GM19397 (cell line): ENCODE measurements at regions not wholly inside any gene's neighbourhood (a gene's known extent, or its start where the extent isn't known, plus 50 kb on each side); places are given as distances from the start of the nearest gene placed in this dataset.
"Not testable (repeated sequence)": the region's sequence is repeated elsewhere in the genome, so short reads cannot be mapped to it uniquely, and the experiment has no call there.

Source experiments
- ATAC-seq: cut with Tn5 transposase; IDR thresholded peaks from one replicate; pipeline ENCODE4 v1.9.1; 2021; ENCODE audit warnings: mild to moderate bottlenecking, moderate library complexity; ENCODE audit not compliant: unreplicated experiment

GRCh38 chr6:26232306-26232939 is 132.6 kb upstream of the BTN3A2 start:
- ATAC-seq = no peak

- no peak for ATAC-seq
Measured at GRCh38 chr6:26232940-26233648, 131.9 kb upstream of the BTN3A2 start.

DNA sequence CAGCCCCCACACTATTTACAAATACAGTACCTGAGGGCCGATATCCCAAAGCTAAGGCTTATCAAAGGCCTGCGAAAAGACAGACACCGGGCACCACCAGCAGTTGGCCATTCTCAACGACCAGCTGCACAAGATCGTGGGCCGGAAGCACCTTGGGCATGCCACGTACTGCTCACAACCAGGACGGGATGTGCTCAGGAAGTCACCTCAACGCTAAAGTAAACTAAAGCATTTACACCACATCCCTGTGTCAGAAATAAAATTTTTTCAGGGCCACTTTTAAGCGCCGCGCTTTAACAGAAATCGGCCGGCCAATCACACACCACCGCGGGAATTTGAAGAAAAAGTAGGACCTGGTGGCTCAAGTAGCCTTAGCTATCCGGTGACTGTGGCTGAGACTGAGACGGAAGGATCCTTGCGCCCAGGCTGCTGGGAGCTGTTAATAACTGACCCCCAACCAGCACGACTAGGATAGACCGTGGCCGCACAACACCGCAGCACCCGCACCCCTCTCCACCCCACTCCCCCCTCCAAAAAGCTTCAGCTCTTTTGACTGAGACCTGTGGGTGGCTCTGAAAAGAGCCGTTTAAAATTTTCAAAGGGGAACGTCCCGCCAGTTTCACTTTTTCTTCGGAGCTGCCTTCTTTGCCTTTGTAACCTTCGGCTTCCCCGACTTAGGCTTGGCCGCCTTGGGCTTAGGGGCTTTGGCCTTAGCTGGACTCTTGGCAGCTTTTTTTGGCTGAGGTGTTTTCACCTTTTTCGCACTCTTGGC is 131.2 kb upstream of the BTN3A2 start:
- peak; percentile 33 for ATAC-seq

- peak; percentile 44 for ATAC-seq
Measured at GRCh38 chr6:26234421-26235301, 130.3 kb upstream of the BTN3A2 start.

- ATAC-seq = no peak
Measured at GRCh38 chr6:26235302-26235670, 129.7 kb upstream of the BTN3A2 start.

DNA sequence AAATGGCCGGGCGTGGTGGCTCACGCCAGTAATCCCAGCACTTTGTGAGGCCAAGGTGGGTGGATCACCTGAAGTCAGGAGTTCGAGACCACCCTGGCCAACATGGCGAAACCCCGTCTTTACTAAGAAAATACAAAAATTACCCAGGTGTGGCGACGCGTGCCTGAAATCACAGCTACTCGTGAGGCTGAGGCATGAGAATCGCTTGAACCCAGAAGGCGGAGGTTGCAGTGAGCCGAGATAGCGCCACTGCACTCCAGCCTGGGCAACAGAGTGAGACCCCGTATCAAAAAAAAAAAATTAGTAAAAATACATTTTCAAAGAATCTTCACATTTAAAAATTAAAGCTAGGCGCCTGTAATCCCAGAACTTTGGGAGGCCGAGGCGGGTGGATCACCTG is 125.6 kb upstream of the BTN3A2 start:
- ATAC-seq = not testable (repeated sequence)

DNA sequence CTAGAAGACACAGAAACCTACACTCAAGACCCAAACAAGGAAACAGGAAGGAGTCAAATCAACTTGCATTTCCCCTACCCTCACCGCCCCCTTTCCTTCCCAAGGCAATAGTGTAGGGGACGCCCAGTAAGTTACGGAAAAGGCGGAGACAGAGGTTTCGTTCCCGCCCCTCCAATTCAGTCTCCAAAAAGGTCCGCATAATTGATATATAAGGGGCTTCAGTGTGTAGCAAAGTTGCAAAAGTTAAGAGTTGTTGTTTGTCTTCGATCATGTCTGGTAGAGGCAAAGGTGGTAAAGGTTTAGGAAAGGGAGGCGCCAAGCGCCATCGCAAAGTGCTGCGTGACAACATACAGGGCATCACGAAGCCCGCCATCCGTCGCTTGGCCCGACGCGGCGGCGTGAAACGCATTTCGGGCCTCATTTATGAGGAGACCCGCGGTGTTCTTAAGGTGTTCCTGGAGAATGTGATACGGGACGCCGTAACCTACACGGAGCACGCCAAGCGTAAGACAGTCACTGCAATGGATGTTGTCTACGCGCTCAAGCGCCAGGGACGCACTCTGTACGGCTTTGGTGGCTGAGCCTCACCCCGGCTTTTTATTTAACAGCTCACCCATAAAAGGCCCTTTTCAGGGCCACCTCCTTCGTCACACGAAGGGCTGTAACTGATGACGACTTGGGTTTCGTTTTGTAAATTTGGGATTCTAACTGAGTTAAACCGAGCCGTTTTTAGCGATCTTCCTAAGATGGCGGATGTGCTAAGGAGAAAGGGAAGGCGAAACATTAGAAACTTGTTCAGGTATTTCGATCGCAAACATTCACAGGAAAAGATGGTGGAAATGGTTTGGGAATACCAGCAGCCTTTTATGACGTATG is 124.6 kb upstream of the BTN3A2 start:
- ATAC-seq = peak; percentile 53

- peak; percentile 8 for ATAC-seq
Measured at GRCh38 chr6:26241033-26241895, 123.7 kb upstream of the BTN3A2 start.

DNA sequence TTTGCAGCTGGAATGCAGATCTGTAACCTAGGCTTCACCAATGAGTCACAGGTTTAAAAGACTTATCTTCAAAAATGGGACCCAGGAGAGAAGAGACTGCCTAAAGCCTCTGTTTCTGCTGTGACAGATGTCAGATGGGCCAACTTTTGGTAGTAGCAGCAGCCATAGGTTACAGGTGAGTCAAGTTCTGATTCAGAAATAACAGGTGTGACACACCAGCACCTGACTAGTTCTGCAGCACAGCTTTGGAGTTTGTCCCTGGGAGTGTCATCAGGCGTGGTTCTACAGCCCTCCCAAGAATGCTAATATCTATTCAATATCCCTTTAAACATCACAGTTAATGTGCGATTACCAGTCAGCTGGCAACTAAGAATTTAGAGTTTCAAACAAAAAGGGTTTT is 121.9 kb upstream of the BTN3A2 start:
- no peak for ATAC-seq

GRCh38 chr6:26243752-26244151 is 121.2 kb upstream of the BTN3A2 start:
- ATAC-seq = no peak

- ATAC-seq = no peak
Measured at GRCh38 chr6:26246058-26246457, 118.9 kb upstream of the BTN3A2 start.

DNA sequence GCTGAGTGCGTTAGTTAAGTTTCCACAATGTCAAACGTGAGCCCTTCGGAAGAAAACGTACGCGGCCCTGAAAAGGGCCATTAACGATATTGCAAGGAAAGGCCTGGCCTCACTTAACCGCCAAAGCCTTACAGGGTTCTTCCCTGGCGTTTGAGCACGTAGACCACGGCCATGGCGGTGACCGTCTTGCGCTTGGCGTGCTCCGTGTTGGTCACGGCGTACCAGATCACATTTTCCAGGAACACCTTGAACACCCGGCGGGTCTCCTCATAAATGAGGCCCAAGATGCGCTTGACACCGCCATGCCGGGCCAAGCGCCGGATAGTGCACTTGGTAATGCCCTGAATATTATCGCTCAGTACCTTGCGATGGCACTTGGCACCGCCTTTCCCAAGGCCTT is 118.4 kb upstream of the BTN3A2 start:
- ATAC-seq = no peak

DNA sequence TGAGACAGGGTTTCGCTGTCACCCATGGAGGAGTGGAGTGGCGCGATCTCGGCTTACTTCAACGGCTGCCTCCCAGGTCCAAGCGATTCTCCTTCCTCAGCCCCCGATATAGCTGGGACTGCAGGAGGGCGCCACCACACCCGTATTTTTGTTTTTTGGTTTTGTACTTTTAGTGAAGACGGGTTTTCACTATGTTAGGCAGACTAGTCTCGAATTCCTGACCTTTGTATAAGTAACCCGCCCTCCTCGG is 115.4 kb upstream of the BTN3A2 start:
- ATAC-seq = peak; percentile 9

DNA sequence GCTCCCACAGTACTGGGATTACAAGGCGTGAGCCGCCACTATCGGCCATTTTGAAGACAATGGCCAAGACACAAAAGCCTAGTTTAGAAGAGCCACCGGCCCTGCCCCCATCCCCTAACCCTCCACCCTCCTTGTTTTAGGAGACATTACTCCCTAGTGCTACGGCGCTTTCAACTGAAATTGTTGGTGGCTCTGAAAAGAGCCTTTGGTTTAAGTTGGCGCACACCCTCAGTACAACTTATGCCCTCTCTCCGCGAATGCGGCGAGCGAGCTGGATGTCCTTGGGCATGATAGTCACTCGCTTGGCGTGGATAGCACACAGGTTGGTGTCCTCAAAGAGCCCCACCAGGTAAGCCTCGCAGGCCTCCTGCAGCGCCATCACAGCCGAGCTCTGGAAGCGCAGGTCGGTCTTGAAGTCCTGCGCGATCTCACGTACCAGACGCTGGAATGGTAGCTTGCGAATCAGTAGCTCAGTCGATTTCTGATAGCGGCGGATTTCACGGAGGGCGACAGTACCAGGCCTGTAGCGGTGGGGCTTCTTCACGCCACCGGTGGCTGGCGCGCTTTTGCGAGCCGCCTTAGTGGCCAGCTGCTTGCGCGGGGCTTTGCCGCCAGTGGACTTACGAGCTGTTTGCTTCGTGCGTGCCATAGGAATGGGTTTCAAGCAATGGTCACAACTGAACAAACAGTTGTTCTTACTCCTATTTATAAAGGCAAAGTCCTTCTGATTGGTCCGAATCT is 114.9 kb upstream of the BTN3A2 start:
- ATAC-seq = peak; percentile 51

DNA sequence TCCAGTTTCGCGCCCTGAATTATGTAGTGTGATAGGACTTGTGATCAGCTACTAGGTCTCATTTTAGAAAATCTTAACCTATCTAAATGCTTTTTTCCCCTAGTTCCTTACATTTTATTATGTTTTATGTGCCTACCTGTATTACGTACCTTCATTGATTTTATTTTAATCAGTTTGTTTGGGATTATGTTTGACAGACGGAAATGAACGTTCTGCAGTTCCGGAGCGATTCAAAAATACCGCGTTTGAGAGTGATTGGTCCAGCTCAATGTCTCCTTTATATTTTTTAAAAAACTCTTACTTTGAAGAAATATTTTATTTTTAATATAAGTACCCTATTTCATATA is 114.3 kb upstream of the BTN3A2 start:
- no peak for ATAC-seq

- peak; percentile 47 for ATAC-seq
Measured at GRCh38 chr6:26251354-26252076, 113.5 kb upstream of the BTN3A2 start.

GRCh38 chr6:26252077-26252472 is 112.9 kb upstream of the BTN3A2 start:
- ATAC-seq = no peak

DNA sequence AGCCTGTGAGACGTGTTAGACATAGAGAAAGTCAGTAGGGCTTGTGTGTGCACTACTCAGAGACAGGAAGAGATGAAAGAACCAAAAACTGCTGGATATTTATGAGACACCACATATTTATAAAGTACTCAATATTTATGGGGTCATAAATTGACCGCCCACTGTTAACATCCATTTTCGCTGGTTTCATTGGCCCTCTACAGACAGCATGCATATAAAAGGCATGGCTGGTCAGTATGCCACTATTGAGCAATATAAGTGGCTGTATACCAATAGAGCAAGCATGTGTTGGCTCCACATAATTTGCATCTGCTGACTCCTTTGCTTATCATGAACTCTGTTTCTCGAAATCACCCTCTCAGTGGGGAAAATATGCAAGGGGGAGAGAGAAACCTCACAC is 110.3 kb upstream of the BTN3A2 start:
- ATAC-seq = no peak
